Right ventricle myocardium superior (tissue), 1 donor: ENCODE measurements at regions not wholly inside any gene's neighbourhood (a gene's known extent, or its start where the extent isn't known, plus 50 kb on each side); places are given as distances from the start of the nearest gene placed in this dataset.
A peak's percentile ranks its signal among the peaks of the same experiment; 100 is the strongest.
"Not testable (repeated sequence)": the region's sequence is repeated elsewhere in the genome, so short reads cannot be mapped to it uniquely, and the experiment has no call there.

Experiments
- ATAC-seq: fragments of 200-7000 bp; cut with Tn5 transposase; one replicate; pipeline ENCODE4 v1.9.1; 2020; ENCODE audit warnings: mild to moderate bottlenecking; ENCODE audit not compliant: poor library complexity
- DNase-seq: peaks from one replicate; pipeline ENCODE4 v3.0.0-alpha.2; 2020
- intact Hi-C: fragments of 100-400 bp; cut with DNase I; formaldehyde crosslinking; loops from one replicate; pipeline ENCODE4 v1.11.2; 2022
- donor health status: DM: no; HTN: yes; CAD: no; lungs with severe emphysema.

DNA sequence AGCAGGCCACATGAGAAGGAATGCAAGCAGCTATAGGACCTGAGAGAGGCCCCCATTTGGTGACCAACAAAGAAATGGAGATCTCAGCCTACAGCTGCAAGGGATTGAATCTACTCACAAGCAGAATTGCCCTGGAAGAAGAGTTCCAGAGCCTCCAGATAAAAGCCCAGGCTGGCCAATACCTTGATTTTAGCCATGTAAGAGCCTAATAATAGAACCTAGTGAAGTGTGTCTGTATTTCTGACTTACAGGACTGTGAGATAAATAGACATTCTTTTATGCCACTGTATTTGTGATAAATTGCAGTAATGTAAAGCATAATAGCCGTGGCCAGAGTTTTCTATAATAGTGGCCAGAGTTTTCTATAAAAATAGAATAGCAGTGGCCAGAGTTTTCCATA lies 254.6 kb downstream of the PYDC2 start:
- ATAC-seq: peak; percentile 74
- intact Hi-C loops: no loop called here
- DNase-seq: no peak

DNA sequence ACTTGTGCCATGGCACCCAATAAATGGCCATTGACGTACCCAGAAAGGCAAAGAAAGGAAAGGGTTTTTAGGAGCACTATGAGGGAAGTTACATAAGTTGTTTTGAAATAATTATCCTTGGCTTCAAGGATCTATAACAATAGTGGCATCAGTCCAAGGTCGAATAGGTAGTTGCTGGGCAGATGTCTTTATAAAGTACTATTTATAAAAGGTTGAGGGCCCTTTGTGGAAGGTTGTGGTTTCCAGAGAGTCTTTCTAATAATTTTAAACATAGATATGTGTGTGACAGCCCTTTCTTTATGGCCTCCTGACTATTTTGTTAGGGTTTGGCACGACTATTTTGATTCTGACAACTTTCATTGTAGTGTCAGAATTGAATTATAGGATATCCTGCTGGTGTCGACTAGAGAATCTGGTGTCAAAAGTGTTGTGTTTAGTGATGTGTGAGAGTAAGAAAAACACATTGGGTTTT lies 260.5 kb downstream of the PYDC2 start:
- intact Hi-C loops: no loop called here
- DNase-seq: no peak
- no peak for ATAC-seq

GRCh38 chr3:191721990-191722389 lies 261.0 kb downstream of the PYDC2 start:
- ATAC-seq (peak; percentile 66), DNase-seq (no peak)
- intact Hi-C loops: no loop called here

DNA sequence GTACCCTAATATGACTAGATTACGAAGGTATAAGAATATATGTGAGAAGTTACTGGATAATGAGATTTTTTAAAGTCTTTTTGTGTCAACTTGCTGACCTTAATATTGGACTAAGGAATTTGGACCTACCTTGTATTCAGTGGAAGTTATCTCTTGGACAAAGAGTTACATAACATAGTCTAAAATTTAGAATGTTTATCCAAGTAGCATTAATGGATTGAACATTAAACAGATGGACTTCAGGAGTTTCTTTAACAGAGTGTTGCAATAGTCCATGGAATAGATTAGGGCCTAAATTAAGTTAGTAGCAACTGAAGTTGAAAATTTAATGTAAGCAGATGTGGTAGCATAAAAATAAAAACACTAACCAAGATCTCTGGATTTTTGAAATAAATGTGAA lies 266.4 kb downstream of the PYDC2 start:
- ATAC-seq (no peak), DNase-seq (no peak)
- intact Hi-C loops: no loop called here

DNA sequence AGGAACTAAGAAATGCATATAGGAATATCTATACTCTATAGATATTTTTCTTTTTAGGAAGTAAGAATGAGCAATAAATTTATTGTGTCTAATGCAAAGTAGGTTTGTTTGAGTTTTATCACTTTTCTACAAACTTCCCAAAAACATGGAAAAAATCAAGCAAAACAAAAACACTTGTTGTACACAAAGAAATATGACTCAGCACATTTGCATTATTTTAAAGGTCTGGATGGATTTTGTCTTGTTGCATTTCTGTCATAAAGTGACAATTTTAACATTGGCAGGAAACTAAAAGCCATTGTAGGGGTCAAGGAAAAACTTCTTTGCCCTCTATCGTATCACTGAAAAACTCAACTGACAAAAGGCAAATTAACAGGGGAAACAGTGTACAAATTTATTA lies 267.2 kb downstream of the PYDC2 start:
- ATAC-seq (no peak), DNase-seq (no peak)
- intact Hi-C loops: no loop called here

GRCh38 chr3:191737742-191738141 lies 276.8 kb downstream of the PYDC2 start:
- intact Hi-C loops: no loop called here
- ATAC-seq: no peak

DNA sequence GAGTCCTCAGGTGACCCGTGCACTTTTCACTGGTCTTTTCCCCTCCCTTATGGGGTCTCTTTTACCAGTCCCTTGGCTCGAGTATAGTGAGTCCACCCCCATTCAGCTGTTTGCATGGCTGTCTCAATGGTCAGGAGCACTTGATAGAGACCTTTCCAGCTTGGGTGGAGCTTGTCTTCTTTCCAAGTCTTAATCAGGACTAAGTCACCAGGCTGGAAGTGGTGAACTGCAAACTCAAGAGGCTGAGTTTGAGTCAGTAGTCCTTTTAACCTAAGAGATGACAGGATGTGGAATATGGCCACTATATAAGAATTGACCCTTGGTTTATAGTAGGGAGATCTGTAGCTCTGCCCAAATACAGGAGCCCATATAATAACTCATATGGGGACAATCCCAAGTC lies 279.7 kb downstream of the PYDC2 start:
- ATAC-seq (no peak), DNase-seq (no peak)
- intact Hi-C loops: no loop called here

More at GRCh38 chr3:191737742-191738141, 276.8 kb downstream of the PYDC2 start:
- DNase-seq: no peak

- intact Hi-C loops, ATAC-seq, DNase-seq: not testable (repeated sequence)
These were observed 280.9 kb downstream of the PYDC2 start for GRCh38 chr3:191741847-191742350.

DNA sequence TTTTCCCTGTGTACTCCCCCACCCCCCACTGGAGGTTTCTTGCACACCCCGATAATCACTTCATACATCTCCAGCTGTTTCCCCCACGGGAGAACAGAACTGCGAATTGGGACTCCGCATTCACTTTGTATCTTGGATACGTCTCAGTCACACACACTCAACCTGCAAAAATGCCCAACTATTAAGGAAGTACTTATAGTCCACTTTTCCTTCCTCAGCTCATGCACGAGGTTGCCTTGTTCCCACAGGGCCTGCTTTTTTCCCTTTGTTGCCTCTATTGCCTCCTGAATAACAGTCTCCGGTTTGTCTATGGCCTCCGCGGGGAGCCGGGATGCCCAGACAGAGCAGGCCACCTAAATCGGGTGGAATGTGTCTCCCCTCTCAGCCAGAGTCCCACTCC lies 282.3 kb downstream of the PYDC2 start:
- DNase-seq (no peak), ATAC-seq (no peak)
- intact Hi-C loops: no loop called here

DNA sequence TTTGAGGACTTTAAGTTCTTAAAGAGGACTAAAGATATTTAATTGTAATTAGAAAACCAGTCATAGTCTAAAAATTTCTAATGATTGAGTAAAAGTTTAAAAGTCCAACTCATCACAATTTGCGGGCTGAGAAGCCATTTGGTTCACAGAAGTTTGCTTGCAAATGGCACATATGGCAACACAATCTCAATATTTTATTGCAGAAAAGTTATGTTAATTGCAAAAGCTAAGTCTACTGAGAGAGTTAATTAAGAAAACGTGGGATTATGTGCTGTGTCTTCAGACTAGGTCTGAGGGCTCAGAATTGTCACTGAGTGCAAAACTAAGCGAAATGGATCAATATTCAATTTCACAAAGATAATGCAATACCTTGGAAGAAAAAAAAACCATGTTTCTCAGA lies 289.7 kb downstream of the PYDC2 start:
- intact Hi-C loops: no loop called here
- ATAC-seq (no peak), DNase-seq (no peak)

DNA sequence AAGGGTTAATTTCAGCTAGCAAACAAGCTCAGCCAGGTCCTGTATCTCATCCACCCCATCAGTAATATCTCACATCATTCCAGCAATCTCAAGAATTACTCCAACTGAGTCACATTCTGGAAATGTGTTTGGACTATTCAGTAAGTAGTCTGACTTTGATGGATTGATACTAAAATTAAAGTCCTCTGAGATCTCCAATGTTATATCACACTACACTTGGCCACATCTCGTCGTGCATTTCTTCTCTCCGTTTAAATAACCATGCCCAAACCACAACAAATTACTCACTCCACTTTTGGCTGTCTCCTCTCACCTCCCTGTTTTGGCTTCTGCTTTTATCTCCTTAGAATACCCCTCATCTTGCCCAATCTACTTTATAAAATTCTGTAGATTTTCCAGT lies 292.2 kb downstream of the PYDC2 start:
- no peak for DNase-seq
- intact Hi-C loops: no loop called here
- ATAC-seq: no peak

- DNase-seq: no peak
- ATAC-seq: no peak
- intact Hi-C loops: no loop called here
These were observed 300.9 kb downstream of the PYDC2 start for GRCh38 chr3:191761906-191762305.

DNA sequence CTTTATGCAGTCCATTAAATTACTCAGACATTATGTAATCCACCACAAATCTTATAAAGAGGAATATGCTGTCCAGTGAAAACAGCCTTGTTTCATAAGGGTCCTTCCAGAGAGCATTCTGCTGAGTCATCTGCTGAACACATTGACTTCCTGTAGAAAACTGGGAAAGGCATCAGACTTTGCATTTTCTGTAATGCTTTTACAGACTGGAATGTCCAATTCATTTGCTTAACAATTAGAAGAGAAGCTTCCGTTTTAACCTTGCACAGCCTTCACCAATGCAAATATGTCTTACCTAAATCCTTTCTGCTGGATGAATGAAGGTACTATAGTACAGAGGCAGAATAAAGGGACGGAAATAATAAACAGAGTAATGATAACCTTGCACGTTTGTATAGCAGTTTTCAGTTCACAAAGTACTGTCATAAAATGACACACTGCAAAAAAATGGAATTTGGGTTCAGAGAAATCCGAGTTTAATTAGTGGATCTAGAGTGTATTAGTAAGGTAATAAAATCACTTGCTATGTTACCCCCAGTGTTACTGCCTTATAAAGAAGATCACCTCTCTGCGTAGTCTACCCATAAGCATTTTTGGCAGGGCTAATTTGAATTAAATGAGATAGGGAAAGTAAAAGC lies 301.5 kb downstream of the PYDC2 start:
- DNase-seq (no peak), ATAC-seq (no peak)
- intact Hi-C loops: no loop called here

DNA sequence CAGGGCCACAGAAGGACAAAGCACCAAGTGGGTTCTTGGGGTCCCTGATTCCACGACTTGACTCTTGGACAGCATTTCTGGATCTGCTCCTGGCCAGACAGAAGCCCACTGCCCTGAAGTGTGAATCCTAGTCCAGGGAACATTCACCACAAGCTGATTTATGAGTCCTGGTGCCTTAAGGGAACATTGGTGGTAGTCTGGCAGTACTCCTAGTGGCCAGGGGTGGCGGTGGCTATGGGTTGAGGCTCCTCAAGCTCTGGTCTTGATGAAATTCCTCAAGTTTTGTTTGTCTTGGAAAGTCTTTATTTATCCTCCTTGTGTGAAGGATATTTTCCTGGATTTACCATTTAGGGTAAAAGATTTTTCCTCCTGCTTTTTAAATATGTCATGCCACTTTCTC lies 307.5 kb downstream of the PYDC2 start:
- DNase-seq (no peak), ATAC-seq (no peak)
- intact Hi-C loops: no loop called here

DNA sequence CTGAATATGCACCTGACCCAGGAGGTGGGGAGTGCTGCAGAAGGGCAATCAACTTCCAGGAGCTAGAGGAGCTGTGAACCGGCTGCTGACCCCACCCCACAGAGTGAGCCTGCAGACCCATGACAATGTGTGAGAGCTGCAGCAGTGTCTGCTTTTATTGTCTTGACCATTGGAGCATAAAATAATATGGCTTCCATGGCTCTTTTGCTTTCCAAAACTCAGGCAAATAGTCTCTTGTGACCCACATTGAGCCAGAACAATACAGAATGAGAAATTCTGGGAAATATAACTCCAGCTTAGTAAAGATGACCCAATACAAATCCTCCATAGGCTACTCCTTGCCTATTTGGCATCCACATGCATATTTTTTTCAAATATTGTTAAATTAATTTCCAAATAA lies 309.6 kb downstream of the PYDC2 start:
- ATAC-seq (no peak), DNase-seq (no peak)
- intact Hi-C loops: no loop called here

GRCh38 chr3:191774485-191774884 lies 313.5 kb downstream of the PYDC2 start:
- ATAC-seq: no peak
- intact Hi-C loops: no loop called here

GRCh38 chr3:191775451-191776233 lies 314.7 kb downstream of the PYDC2 start:
- ATAC-seq (no peak), DNase-seq (no peak)
- intact Hi-C loops: no loop called here

More at GRCh38 chr3:191774485-191774884, 313.5 kb downstream of the PYDC2 start:
- DNase-seq: no peak

DNA sequence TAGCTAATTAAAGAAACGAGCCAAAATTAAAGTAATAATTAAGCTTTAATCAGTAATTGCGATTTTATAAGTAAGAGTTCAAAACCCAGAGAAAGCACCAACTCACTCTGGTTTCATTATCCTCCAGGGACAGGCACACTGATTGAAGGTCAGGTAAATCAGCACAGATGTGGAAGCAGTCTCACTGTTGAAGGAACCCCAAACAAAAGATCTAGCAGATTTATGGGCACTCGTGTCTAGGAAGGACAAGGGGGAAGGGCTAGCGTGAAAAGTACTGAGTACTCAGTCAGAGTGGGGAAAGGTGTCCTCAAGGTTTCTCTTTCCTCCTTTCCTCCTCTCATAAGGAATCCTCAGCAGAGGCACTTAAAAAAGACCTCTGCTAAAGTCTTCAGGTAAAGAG lies 320.1 kb downstream of the PYDC2 start:
- intact Hi-C loops: no loop called here
- DNase-seq (no peak), ATAC-seq (no peak)

DNA sequence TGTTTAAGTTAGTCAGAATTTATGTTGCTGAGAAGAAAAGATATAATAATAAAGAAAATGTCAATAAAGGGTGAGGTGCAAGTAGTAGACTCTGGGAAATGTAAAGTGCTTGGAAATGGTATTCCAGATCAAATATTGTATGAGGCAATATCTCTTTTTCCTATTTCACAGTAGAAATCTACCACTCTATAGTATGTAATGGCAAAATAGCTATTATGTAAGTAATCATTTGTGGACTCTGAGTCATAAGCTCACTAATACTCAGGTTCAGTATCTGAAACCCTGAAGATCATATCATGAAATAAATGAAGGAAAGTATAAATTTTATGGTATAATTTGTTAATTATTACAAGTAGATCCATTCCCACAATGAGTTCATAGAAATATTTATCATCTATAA lies 322.1 kb downstream of the PYDC2 start:
- DNase-seq (no peak), ATAC-seq (no peak)
- intact Hi-C loops: no loop called here

GRCh38 chr3:191790934-191791333 lies 330.0 kb downstream of the PYDC2 start:
- ATAC-seq: no peak

More at GRCh38 chr3:191790934-191791333, 330.0 kb downstream of the PYDC2 start:
- intact Hi-C loops: no loop called here
- DNase-seq: no peak
